SK-N-SH (cell line): ENCODE measurements at regions not wholly inside any gene's neighbourhood (a gene's known extent, or its start where the extent isn't known, plus 50 kb on each side); places are given as distances from the start of the nearest gene placed in this dataset.

Source experiments
- EZH2phosphoT487 ChIP-seq: fragments of 200-600 bp; sonication (generic); IDR thresholded peaks from 2 replicates; pipeline ENCODE4 v1.6.1; 2017; ENCODE audit warnings: low read depth, mixed run types, mild to moderate bottlenecking, antibody characterized with exemption, moderate library complexity, borderline replicate concordance
- FOXJ3 ChIP-seq: sonication (generic); formaldehyde crosslinking; IDR thresholded peaks from 2 replicates; pipeline ENCODE4 v1.5.1; 2020; ENCODE audit warnings: mild to moderate bottlenecking, missing genetic modification reagents
- MAX ChIP-seq: IDR thresholded peaks from 2 replicates; pipeline ENCODE4 v1.4.0; 2012; ENCODE audit warnings: low read depth
- NFIC ChIP-seq: IDR thresholded peaks from 2 replicates; pipeline ENCODE4 v1.4.0; 2012; ENCODE audit warnings: borderline replicate concordance
- POLR2AphosphoS5 ChIP-seq: IDR thresholded peaks from 2 replicates; pipeline ENCODE4 v1.6.1; 2012; ENCODE audit warnings: low read depth, low read length
- RAD21 ChIP-seq: IDR thresholded peaks from 2 replicates; pipeline ENCODE4 v1.6.1; 2012; ENCODE audit warnings: mild to moderate bottlenecking, low read length
- TAF1 ChIP-seq: IDR thresholded peaks from 2 replicates; pipeline ENCODE4 v1.6.1; 2012; ENCODE audit warnings: low read depth, mild to moderate bottlenecking, low read length, moderate library complexity, borderline replicate concordance
- TF ChIP-seq, protein P1 (sequence below): fragments of 200-600 bp; sonication (generic); IDR thresholded peaks from 2 replicates; pipeline ENCODE4 v1.6.1; 2017; ENCODE audit warnings: antibody characterized with exemption, mild to moderate bottlenecking, moderate library complexity

GRCh38 chr2:239537633-239538356 lies 137.0 kb upstream of the HDAC4 start:
- TF ChIP-seq, protein P1, sequence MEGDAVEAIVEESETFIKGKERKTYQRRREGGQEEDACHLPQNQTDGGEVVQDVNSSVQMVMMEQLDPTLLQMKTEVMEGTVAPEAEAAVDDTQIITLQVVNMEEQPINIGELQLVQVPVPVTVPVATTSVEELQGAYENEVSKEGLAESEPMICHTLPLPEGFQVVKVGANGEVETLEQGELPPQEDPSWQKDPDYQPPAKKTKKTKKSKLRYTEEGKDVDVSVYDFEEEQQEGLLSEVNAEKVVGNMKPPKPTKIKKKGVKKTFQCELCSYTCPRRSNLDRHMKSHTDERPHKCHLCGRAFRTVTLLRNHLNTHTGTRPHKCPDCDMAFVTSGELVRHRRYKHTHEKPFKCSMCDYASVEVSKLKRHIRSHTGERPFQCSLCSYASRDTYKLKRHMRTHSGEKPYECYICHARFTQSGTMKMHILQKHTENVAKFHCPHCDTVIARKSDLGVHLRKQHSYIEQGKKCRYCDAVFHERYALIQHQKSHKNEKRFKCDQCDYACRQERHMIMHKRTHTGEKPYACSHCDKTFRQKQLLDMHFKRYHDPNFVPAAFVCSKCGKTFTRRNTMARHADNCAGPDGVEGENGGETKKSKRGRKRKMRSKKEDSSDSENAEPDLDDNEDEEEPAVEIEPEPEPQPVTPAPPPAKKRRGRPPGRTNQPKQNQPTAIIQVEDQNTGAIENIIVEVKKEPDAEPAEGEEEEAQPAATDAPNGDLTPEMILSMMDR, result no peak
- TF ChIP-seq POLR2AphosphoS5 (no peak), RAD21 (no peak), MAX (no peak), EZH2phosphoT487 (no peak), FOXJ3 (CRISPR knock-in tag) (no peak), TAF1 (no peak), NFIC (no peak)
